ENCODE measurements at regions not wholly inside any gene's neighbourhood (a gene's known extent, or its start where the extent isn't known, plus 50 kb on each side); places are given as distances from the start of the nearest gene placed in this dataset.

DNA sequence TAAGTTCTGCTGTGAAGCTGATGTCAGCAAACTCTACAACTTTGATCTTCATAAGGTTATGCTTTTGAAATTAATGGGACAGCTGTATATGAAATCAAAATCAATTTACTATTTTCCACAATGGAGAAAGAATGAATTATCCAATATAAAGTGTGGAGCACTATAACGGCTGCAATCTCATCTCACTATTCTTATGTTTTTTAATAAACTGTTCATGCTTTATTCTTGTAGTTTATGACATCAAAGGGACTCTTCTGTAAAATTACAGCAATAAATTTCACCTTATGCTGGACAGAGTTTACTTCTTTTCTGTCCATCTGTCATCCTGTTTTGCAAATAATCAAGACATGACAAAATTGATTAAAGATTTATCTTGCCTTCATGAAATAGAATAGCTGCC is 192.5 kb downstream of the TECRL start:
- TF ChIP-seq, protein P1, sequence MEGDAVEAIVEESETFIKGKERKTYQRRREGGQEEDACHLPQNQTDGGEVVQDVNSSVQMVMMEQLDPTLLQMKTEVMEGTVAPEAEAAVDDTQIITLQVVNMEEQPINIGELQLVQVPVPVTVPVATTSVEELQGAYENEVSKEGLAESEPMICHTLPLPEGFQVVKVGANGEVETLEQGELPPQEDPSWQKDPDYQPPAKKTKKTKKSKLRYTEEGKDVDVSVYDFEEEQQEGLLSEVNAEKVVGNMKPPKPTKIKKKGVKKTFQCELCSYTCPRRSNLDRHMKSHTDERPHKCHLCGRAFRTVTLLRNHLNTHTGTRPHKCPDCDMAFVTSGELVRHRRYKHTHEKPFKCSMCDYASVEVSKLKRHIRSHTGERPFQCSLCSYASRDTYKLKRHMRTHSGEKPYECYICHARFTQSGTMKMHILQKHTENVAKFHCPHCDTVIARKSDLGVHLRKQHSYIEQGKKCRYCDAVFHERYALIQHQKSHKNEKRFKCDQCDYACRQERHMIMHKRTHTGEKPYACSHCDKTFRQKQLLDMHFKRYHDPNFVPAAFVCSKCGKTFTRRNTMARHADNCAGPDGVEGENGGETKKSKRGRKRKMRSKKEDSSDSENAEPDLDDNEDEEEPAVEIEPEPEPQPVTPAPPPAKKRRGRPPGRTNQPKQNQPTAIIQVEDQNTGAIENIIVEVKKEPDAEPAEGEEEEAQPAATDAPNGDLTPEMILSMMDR (conservative IDR thresholded peaks at IDR 0.05), result no peak
- peaks cover under 1% of the 10 kb centered on the region for H3K9me3 Mint-ChIP-seq
- DNase-seq (ENCODE audit: low read depth, low spot score), result no peak
- no peak overlapping the region for H3K27ac Mint-ChIP-seq (ENCODE audit: unreplicated experiment)
- no peaks in the 10 kb centered on the region for H3K4me1 Mint-ChIP-seq
- no peaks in the 10 kb centered on the region for H3K36me3 Mint-ChIP-seq (ENCODE audit: low read depth)
- H3K4me3 Mint-ChIP-seq, result no peak overlapping the region
- H3K27me3 Mint-ChIP-seq (ENCODE audit: low read depth), result no peaks in the 10 kb centered on the region

DNA sequence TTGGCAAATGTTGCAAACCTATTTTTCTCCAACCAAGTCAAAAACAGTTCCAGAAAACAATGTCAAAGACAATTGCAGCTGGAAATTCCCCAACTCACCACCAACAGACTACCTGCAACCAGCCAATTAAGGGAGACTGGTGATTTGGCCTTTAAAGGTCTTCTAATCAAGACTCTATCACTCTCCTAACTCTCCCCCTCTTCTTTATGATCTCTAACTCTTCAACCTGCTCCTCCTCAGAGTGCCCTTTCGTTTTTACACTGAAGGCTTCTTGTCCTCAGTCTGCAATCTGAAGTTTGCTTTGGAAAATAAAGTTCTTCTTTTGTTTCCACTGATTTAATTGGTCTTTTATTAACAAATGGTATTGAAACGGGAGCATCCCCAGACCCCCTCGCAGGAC is 203.9 kb downstream of the TECRL start:
- TF ChIP-seq, protein P1 (conservative IDR thresholded peaks at IDR 0.05), result no peak
- Mint-ChIP-seq H3K27me3 (ENCODE audit: low read depth) (no peaks in the 10 kb centered on the region), H3K9me3 (peaks cover 9% of the 10 kb centered on the region), H3K27ac (ENCODE audit: unreplicated experiment) (no peak overlapping the region), H3K36me3 (ENCODE audit: low read depth) (no peaks in the 10 kb centered on the region), H3K4me3 (no peak overlapping the region), H3K4me1 (no peaks in the 10 kb centered on the region)
- DNase-seq (ENCODE audit: low read depth, low spot score), result no peak

DNA sequence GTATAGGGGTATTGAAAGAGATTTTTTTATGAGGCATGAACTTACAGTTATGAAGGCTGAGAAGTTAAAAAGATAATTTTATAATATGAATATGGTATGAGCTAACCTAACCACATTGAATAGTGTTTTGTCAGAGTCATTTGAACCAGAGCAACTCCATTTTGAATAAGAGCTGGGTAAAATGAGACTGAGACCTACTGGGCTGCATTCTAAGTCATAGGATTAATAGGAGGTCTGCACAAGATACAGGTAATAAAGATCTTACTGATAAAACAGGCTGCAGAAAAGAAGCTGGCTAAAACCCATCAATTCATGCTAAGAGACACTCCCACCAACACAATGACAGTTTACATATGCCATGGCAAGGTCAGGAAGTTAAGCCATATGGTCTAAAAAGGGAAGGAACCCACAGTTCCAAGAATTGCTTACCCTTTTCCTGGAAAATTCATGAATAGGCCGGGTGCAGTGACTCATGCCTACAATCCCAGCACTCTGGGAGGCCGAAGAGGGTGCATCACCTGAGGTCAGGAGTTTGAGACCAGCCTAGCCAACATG is 209.2 kb downstream of the TECRL start:
- Mint-ChIP-seq H3K27ac (ENCODE audit: unreplicated experiment) (no peak overlapping the region), H3K27me3 (ENCODE audit: low read depth) (no peaks in the 10 kb centered on the region), H3K9me3 (no peaks in the 10 kb centered on the region), H3K4me3 (no peak overlapping the region), H3K36me3 (ENCODE audit: low read depth) (no peaks in the 10 kb centered on the region), H3K4me1 (no peaks in the 10 kb centered on the region)
- TF ChIP-seq, protein P1 (conservative IDR thresholded peaks at IDR 0.05), result no peak
- no peak for DNase-seq (ENCODE audit: low read depth, low spot score)

DNA sequence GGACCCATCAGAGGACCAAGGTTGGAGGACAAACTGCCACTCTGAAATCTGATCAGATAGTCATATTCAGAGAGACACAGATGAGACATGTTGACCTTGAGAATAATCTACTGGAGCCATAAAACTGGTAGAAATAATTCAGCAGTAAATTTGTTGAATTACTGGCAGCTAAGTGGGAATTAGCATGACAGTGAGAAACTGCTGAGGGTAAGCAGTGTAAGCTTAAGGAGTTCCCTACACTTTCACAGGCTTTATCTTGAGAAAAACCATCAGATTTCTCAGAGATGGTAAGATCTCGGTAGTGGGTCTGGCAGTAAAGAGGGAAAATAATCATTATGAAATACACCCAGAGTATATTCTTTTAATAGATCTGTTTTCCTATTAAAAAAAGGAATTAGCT is 213.7 kb downstream of the TECRL start:
- Mint-ChIP-seq H3K27ac (ENCODE audit: unreplicated experiment) (no peak overlapping the region), H3K36me3 (ENCODE audit: low read depth) (no peaks in the 10 kb centered on the region), H3K9me3 (no peaks in the 10 kb centered on the region), H3K4me3 (no peak overlapping the region), H3K27me3 (ENCODE audit: low read depth) (no peaks in the 10 kb centered on the region), H3K4me1 (no peaks in the 10 kb centered on the region)
- TF ChIP-seq, protein P1 (conservative IDR thresholded peaks at IDR 0.05), result no peak
- no peak for DNase-seq (ENCODE audit: low read depth, low spot score)

DNA sequence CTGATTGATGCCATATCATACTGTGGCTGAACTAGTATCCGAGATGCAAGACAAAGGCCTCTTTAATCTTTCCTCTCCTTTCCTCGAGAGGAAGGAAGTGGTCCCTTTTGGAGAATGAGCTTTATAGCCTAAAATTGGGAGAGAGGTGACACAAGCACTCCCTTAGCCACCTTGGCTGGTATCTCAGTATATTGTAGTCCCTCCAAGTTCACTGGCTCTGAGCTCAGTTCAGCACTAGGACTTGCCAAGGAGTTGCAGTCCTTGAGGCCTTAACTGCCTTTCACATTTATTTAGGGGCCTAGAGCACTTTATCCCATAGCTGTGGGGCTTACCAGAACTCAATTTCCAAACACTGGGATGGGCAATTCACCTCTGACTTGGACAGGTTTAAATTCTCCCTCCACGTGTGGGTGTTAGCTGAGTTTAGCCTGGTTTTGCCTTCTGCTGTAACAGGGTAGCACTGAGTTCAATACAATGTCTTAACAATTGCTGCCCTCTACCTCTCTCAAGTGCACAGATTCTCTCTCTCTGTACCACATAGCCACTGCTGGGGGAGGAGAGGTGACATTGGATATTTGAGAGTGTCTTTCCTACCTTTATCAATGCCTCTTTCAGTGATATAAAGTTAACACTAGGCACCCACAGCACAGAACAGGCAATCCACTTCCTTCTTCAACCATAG is 216.4 kb downstream of the TECRL start:
- Mint-ChIP-seq H3K27ac (ENCODE audit: unreplicated experiment) (no peak overlapping the region), H3K36me3 (ENCODE audit: low read depth) (no peaks in the 10 kb centered on the region), H3K27me3 (ENCODE audit: low read depth) (no peaks in the 10 kb centered on the region), H3K4me3 (no peak overlapping the region), H3K4me1 (no peaks in the 10 kb centered on the region), H3K9me3 (no peaks in the 10 kb centered on the region)
- no peak for DNase-seq (ENCODE audit: low read depth, low spot score)
- TF ChIP-seq, protein P1 (conservative IDR thresholded peaks at IDR 0.05), result no peak

Data from neural crest cell (in vitro differentiated cells).